Mucosa of descending colon (tissue), 3 donors: ENCODE measurements at regions not wholly inside any gene's neighbourhood (a gene's known extent, or its start where the extent isn't known, plus 50 kb on each side); places are given as distances from the start of the nearest gene placed in this dataset.
"Not testable (repeated sequence)": the region's sequence is repeated elsewhere in the genome, so short reads cannot be mapped to it uniquely, and the experiment has no call there.

Experiments used
- ATAC-seq: fragments of 200-7000 bp; cut with Tn5 transposase; one replicate; pipeline ENCODE4 v1.9.1; 2020; ENCODE audit warnings: mild to moderate bottlenecking, moderate library complexity
- DNase-seq, 3 donors: peaks; one replicate each; pipeline ENCODE4 v3.0.0-alpha.2; 2020
- H3K36me3 ChIP-seq: fragments of 200-600 bp; one replicate; pipeline ENCODE4 v1.8.0; 2021; ENCODE audit warnings: low read depth, mild to moderate bottlenecking
- H3K4me1 ChIP-seq: fragments of 200-600 bp; one replicate; pipeline ENCODE4 v1.8.0; 2021; ENCODE audit warnings: low read depth, mild to moderate bottlenecking
- H3K4me3 ChIP-seq: fragments of 200-600 bp; one replicate; pipeline ENCODE4 v1.8.0; 2021; ENCODE audit warnings: mild to moderate bottlenecking
- H3K9me3 ChIP-seq: fragments of 200-600 bp; one replicate; pipeline ENCODE4 v1.8.0; 2021; ENCODE audit warnings: mild to moderate bottlenecking
- intact Hi-C, 2 donors: fragments of 100-400 bp; cut with DNase I in 1 of 2; cut with micrococcal nuclease in 1 of 2; formaldehyde crosslinking; loops; one replicate each; pipeline versions ENCODE4 v1.11.0 to v1.11.1; 2022; cut with DNase I, micrococcal nuclease
- donor health status: DM: no; HTN: no; CAD: no; lungs with moderate emphysema.
- donor health status: DM: no; HTN: no; CAD: no.
- donor health status: DM: no; HTN: yes; CAD: no.

DNA sequence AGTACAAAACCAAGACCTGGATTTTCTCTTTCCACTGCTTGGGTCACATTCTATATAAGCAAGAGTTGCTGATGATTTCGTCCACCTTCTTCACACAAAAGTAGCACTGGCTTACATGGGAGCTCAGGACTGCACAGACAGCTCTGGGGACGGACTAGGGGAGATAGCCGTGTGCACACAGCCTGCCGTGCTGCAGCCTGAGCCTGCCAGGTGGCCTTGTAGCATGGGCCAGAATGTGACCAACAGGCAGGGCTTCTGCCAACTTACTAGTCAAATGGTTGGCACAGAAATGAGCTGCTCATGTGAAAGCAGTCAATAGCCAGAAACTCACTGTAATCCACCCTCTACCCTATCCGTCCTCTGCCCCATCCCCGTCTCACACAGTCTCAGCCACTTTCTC lies 299.0 kb downstream of the ANAPC1 start:
- DNase-seq, H3K4me1 ChIP-seq, intact Hi-C loops, H3K4me3 ChIP-seq, H3K9me3 ChIP-seq, ATAC-seq, H3K36me3 ChIP-seq: not testable (repeated sequence)

- DNase-seq, H3K4me1 ChIP-seq, intact Hi-C loops, H3K4me3 ChIP-seq, ATAC-seq, H3K9me3 ChIP-seq, H3K36me3 ChIP-seq: not testable (repeated sequence)
These were observed 298.0 kb downstream of the ANAPC1 start for GRCh38 chr2:111586014-111586413.

DNA sequence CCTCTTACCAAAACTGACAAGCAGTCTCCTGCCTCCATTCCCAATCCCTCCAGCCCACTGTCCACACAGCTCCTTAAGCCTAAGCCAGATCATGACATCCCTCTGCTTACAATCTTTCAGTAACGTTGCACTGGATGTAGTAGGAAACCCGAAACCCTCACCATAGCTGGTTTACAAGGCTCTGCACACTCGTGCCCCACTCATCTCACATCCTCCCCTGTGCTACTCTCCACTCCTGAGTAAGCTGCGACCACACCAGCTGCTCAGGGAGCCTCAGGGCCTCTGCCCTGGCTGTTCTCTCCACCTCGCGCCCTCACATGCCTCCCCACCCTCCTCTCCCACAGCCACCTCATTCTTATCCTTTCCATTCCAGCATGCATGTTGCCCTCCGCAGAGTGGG lies 288.9 kb downstream of the ANAPC1 start:
- H3K4me3 ChIP-seq, ATAC-seq, H3K9me3 ChIP-seq, H3K4me1 ChIP-seq, intact Hi-C loops, DNase-seq, H3K36me3 ChIP-seq: not testable (repeated sequence)

DNA sequence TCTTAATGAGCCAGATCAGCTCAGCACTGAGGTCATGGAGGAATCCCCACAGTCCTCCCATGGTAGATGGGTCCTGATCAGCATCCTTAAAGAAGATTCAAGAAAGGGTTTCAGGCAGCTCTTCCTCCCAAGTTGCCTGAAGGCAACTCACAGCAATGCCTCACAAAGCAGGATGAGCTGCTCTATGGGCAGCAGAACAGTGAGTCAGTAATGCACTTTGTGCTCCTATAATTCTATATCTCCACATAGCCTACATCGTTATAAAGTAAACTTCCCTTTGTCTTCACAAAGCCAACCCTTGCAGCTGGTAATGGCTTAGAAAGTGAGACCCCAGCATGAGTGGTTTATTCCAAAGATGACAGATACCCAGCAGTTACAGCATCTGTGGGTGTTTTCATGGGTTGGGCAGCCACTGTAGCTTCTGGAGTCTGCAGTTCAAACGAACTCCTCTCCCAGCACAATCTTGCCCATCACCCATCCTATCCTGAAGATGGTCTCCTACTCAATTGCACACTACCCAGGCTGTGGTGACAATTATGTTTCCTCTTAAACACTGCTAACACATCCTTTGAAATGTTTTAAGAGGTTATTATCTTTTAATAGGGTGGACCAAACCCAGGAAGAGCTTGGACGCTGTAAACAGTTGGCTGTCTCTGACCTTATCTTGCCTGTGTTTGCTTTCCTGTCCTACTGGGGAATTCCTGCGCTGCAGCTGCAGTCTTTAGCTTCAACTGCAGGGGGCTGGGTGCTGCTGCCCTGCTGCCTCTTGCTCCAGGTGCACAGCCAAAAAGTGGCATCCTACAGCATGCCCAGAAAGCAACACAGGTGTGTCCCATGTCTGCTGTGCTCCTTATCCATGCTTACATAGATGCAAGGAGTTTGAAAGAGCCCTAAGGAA lies 286.9 kb downstream of the ANAPC1 start:
- intact Hi-C loops, DNase-seq, H3K36me3 ChIP-seq, H3K4me1 ChIP-seq, H3K4me3 ChIP-seq, H3K9me3 ChIP-seq: not testable (repeated sequence)
- peak; percentile 82 for ATAC-seq

DNA sequence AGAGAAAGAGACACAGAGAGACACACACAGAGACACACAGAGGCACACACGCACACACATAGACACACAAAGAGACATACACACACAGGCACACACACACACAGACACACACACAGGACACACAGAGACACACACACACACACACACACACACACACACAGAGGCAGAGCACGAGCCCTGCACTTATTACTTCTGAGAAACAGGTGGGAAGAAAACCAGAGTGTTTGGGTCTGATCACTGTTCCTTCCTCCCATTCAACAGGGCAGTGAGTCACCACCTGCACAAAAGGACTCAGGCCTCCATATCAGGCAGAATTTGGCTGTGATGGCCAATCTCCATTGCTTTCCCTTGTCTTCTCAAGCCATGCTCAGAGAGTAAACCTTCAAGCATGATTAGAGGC lies 285.0 kb downstream of the ANAPC1 start:
- H3K36me3 ChIP-seq, H3K4me3 ChIP-seq, H3K4me1 ChIP-seq, ATAC-seq, DNase-seq, H3K9me3 ChIP-seq, intact Hi-C loops: not testable (repeated sequence)

- ATAC-seq, DNase-seq, H3K9me3 ChIP-seq, H3K4me3 ChIP-seq, intact Hi-C loops, H3K4me1 ChIP-seq, H3K36me3 ChIP-seq: not testable (repeated sequence)
These were observed 281.7 kb downstream of the ANAPC1 start for GRCh38 chr2:111602259-111602658.

DNA sequence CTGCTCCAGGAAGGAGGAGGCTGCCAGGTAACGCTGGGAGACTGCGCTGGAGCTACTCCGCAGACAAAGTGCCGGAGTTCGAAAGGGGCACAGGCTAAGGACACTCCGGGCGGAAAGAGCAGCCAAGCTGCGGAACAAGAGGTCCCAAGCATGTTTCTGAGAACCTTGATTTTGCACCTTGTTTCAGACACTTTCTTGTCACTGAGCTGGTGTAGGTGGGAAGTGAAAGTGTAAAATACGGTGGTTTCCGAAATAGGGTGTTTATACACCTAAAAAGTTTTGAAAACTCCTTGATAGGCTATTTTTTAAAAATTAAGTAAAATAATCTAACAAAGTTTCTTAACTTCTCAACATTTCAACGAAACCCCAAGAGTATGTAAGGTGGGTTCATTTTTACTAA lies 278.2 kb downstream of the ANAPC1 start:
- DNase-seq, intact Hi-C loops, ATAC-seq: not testable (repeated sequence)

GRCh38 chr2:111606632-111607031 lies 277.4 kb downstream of the ANAPC1 start:
- DNase-seq, H3K9me3 ChIP-seq, H3K4me1 ChIP-seq, H3K4me3 ChIP-seq, intact Hi-C loops, H3K36me3 ChIP-seq: not testable (repeated sequence)
- ATAC-seq, result peak; percentile 36

More for the DNA sequence above, 278.2 kb downstream of the ANAPC1 start:
- not testable (repeated sequence) for H3K36me3 ChIP-seq, H3K4me1 ChIP-seq, H3K4me3 ChIP-seq, H3K9me3 ChIP-seq

DNA sequence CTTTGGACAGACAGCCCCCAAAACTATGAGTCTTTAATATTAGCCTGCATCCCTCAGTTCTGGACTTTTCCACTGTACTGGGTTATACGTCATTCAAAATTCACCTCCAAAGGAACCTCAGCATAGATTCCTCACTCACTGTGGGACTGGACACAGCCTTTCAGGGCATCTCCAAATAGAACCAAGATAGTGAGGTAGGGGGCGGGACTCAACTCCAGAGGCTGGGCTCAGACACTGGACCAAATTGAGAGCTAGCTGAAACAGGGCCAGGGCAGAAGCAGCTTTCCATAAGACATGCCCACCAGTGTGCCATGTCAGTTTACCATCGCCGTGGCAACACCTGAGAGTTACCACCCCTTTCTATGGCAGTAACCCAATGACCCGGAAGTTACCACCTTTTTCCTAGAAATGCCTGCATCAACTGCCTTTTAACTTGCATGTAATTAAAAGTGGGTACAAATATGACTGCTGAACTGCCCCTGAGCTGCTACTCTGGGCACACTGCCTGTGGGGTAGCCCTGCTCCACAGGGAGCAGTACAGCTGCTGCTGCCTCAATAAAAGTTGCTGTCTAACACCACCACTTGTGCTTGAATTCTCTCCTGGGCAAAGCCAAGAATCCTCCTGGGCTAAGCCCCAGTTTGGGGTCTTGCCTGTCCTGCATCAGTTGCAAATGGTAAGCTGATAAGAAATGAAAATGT lies 274.7 kb downstream of the ANAPC1 start:
- H3K36me3 ChIP-seq, H3K9me3 ChIP-seq, intact Hi-C loops, H3K4me1 ChIP-seq, ATAC-seq, H3K4me3 ChIP-seq, DNase-seq: not testable (repeated sequence)

GRCh38 chr2:111610035-111610434 lies 274.0 kb downstream of the ANAPC1 start:
- H3K36me3 ChIP-seq, DNase-seq, H3K9me3 ChIP-seq, intact Hi-C loops, H3K4me3 ChIP-seq, ATAC-seq, H3K4me1 ChIP-seq: not testable (repeated sequence)
